ENCODE measurements at regions not wholly inside any gene's neighbourhood (a gene's known extent, or its start where the extent isn't known, plus 50 kb on each side); places are given as distances from the start of the nearest gene placed in this dataset.
"Not testable (repeated sequence)": the region's sequence is repeated elsewhere in the genome, so short reads cannot be mapped to it uniquely, and the experiment has no call there.

DNA sequence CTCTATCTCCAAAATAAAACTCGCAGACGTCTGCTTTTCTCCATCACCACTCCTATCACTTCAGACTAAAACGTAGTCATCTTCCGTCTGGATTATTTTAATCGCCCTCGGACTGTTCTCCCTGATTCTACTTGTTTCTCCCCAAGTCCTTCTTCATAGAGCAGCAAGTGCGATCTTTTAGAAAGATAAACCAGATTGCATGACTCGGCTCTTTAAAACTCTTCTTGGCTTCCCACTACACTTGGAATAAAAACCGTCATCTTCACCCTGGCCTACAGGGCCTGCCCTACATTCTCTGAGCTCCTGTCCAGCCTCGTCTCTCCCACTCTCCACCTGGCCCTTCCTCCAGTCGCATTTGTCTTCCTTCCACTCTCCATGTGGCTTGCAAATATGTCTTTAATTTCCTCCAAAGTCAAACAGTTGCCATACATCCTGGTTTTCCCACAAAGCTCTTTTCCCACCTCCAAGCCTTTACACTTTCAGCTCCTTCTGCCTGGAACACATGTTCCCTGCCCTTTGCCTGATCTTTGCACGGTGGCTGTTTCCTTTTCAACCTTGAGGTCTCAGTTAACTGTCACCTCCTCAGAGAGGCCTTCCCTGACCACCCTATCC is 70.5 kb upstream of the DHX40 start:
- no peaks in the 10 kb centered on the region for H3K4me1 ChIP-seq (ENCODE audit: control insufficient read depth, insufficient read depth, low read length)
- H3K36me3 ChIP-seq (ENCODE audit: control insufficient read depth, insufficient read depth, low read length) = no peaks in the 10 kb centered on the region
- 67% methylated on average over 2 of the region's 12 CpGs for WGBS (ENCODE audit: insufficient coverage, low lambda C conversion rate)
- no peaks in the 10 kb centered on the region for H3K27me3 ChIP-seq (ENCODE audit: control insufficient read depth, insufficient read depth, low read length)
- no peak for DNase-seq
- peaks cover 4% of the 10 kb centered on the region for H3K9me3 ChIP-seq (ENCODE audit: control insufficient read depth, low read depth, low read length)
- H3K4me3 ChIP-seq (ENCODE audit: low read length) = no peak overlapping the region
- H3K27ac ChIP-seq (ENCODE audit: low read length) = no peak overlapping the region

DNA sequence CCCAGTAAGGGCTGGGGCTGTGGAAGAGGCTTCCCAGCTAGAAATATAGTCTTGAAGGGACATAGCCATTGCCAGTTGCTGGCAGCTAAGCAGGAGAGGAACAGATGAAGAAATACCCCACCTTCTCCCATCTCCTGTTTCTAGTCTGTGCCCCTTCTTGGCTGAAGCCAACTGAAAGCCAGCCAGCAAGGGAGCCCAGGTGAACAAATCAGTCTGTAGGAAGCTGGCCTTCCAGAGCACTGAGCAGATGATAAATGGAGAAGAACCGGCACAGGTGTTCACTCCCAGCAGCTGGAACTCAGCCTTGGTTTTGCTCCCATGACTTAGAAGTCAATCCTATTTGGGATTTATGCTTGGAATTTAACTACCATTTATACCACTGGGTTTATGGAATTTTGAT is 69.2 kb upstream of the DHX40 start:
- Histone ChIP-seq H3K27ac (ENCODE audit: low read length) (no peak overlapping the region), H3K27me3 (ENCODE audit: control insufficient read depth, insufficient read depth, low read length) (no peaks in the 10 kb centered on the region), H3K4me3 (ENCODE audit: low read length) (no peak overlapping the region), H3K4me1 (ENCODE audit: control insufficient read depth, insufficient read depth, low read length) (no peaks in the 10 kb centered on the region), H3K36me3 (ENCODE audit: control insufficient read depth, insufficient read depth, low read length) (no peaks in the 10 kb centered on the region), H3K9me3 (ENCODE audit: control insufficient read depth, low read depth, low read length) (peaks cover 6% of the 10 kb centered on the region)
- WGBS (ENCODE audit: insufficient coverage, low lambda C conversion rate) = no CpG with 5 or more reads among the region's 1 CpG
- no peak for DNase-seq

- H3K27ac ChIP-seq (ENCODE audit: low read length) = no peak overlapping the region
- no peaks in the 10 kb centered on the region for H3K27me3 ChIP-seq (ENCODE audit: control insufficient read depth, insufficient read depth, low read length)
- WGBS (ENCODE audit: insufficient coverage, low lambda C conversion rate) = 100% methylated on average over 1 of the region's 4 CpGs
- H3K4me3 ChIP-seq (ENCODE audit: low read length) = no peak overlapping the region
- no peak for DNase-seq
- H3K9me3 ChIP-seq (ENCODE audit: control insufficient read depth, low read depth, low read length) = peaks cover 6% of the 10 kb centered on the region
- no peaks in the 10 kb centered on the region for H3K36me3 ChIP-seq (ENCODE audit: control insufficient read depth, insufficient read depth, low read length)
- H3K4me1 ChIP-seq (ENCODE audit: control insufficient read depth, insufficient read depth, low read length) = no peaks in the 10 kb centered on the region
These were observed 66.7 kb upstream of the DHX40 start for GRCh38 chr17:59498530-59499307.

- H3K4me1 ChIP-seq (ENCODE audit: control insufficient read depth, insufficient read depth, low read length); H3K9me3 ChIP-seq (ENCODE audit: control insufficient read depth, low read depth, low read length); H3K4me3 ChIP-seq (ENCODE audit: low read length); DNase-seq; H3K27me3 ChIP-seq (ENCODE audit: control insufficient read depth, insufficient read depth, low read length); H3K27ac ChIP-seq (ENCODE audit: low read length); H3K36me3 ChIP-seq (ENCODE audit: control insufficient read depth, insufficient read depth, low read length): not testable (repeated sequence)
- WGBS (ENCODE audit: insufficient coverage, low lambda C conversion rate) = no CpG with 5 or more reads among the region's 41 CpGs
These were observed 65.2 kb upstream of the DHX40 start for GRCh38 chr17:59500086-59500655.

DNA sequence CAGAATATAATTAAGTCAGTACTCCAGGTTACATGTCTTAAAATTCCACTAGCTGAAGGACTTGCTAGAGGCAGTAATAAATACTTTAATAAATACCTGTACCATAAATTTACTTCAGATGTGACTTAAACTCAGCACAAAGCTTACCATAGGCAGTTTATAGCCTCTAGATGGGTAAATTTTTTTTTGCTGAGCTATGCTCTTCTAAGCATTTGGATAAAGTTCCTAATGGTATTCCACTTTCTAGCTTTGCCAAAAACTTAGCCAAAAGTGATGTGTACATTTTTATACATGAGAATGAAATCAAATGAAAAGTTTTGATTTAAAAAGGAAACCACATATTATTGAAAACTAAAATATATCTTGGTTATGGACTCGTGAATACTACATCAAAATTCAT is 63.7 kb upstream of the DHX40 start:
- no CpG with 5 or more reads among the region's 1 CpG for WGBS (ENCODE audit: insufficient coverage, low lambda C conversion rate)
- no peaks in the 10 kb centered on the region for H3K4me1 ChIP-seq (ENCODE audit: control insufficient read depth, insufficient read depth, low read length)
- no peak overlapping the region for H3K27ac ChIP-seq (ENCODE audit: low read length)
- H3K4me3 ChIP-seq (ENCODE audit: low read length) = no peak overlapping the region
- H3K27me3 ChIP-seq (ENCODE audit: control insufficient read depth, insufficient read depth, low read length) = no peaks in the 10 kb centered on the region
- no peaks in the 10 kb centered on the region for H3K36me3 ChIP-seq (ENCODE audit: control insufficient read depth, insufficient read depth, low read length)
- H3K9me3 ChIP-seq (ENCODE audit: control insufficient read depth, low read depth, low read length) = peaks cover 6% of the 10 kb centered on the region
- DNase-seq = no peak

DNA sequence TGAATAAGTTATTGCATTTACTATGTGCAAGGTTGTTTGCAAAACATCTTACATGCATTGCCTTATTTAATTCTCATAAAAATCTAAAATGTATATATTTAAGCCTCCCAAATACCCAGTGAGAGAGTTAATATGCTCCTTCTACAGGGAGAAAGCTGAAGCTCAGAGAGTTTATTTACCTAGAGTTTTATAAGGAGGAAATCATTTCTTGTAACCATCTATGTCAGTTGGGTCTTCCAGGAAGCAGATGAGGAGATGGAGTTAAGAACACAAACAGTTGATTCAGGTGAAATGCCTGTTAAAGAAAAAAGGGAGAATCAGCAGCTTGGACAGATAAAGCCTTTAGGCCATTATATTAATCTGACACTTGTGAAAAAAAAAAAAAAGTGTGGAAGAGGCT is 62.6 kb upstream of the DHX40 start:
- H3K27me3 ChIP-seq (ENCODE audit: control insufficient read depth, insufficient read depth, low read length) = no peaks in the 10 kb centered on the region
- no peak for DNase-seq
- H3K27ac ChIP-seq (ENCODE audit: low read length) = no peak overlapping the region
- no peaks in the 10 kb centered on the region for H3K4me1 ChIP-seq (ENCODE audit: control insufficient read depth, insufficient read depth, low read length)
- no peaks in the 10 kb centered on the region for H3K36me3 ChIP-seq (ENCODE audit: control insufficient read depth, insufficient read depth, low read length)
- no peak overlapping the region for H3K4me3 ChIP-seq (ENCODE audit: low read length)
- peaks cover 6% of the 10 kb centered on the region for H3K9me3 ChIP-seq (ENCODE audit: control insufficient read depth, low read depth, low read length)

GRCh38 chr17:59503500-59503899 is 61.9 kb upstream of the DHX40 start:
- no peak for DNase-seq
- peaks cover 6% of the 10 kb centered on the region for H3K9me3 ChIP-seq (ENCODE audit: control insufficient read depth, low read depth, low read length)
- no peaks in the 10 kb centered on the region for H3K27me3 ChIP-seq (ENCODE audit: control insufficient read depth, insufficient read depth, low read length)
- H3K4me1 ChIP-seq (ENCODE audit: control insufficient read depth, insufficient read depth, low read length) = no peaks in the 10 kb centered on the region
- H3K27ac ChIP-seq (ENCODE audit: low read length) = no peak overlapping the region
- H3K36me3 ChIP-seq (ENCODE audit: control insufficient read depth, insufficient read depth, low read length) = no peaks in the 10 kb centered on the region
- no CpG with 5 or more reads among the region's 3 CpGs for WGBS (ENCODE audit: insufficient coverage, low lambda C conversion rate)
- H3K4me3 ChIP-seq (ENCODE audit: low read length) = no peak overlapping the region

DNA sequence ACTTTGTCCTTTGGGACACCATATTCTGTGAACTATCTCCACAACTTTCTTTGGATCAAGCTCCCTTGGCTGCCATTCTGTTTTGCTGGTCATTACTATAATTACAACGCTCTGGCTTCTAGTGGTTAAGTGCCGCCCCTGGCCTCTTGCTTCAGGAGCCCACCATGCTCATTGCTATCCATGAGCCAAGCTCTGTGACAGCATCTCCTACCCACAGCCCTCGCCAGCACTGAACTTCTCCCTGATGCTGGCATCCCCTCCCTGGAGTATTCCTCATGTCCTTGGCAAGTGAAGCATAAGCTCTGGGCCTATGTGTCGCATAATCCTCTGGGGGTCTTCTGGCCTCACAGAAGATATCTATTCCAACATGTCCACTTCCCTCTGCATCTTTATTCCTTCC is 60.6 kb upstream of the DHX40 start:
- no peaks in the 10 kb centered on the region for H3K36me3 ChIP-seq (ENCODE audit: control insufficient read depth, insufficient read depth, low read length)
- H3K27ac ChIP-seq (ENCODE audit: low read length) = no peak overlapping the region
- H3K9me3 ChIP-seq (ENCODE audit: control insufficient read depth, low read depth, low read length) = peaks cover 2% of the 10 kb centered on the region
- no peak overlapping the region for H3K4me3 ChIP-seq (ENCODE audit: low read length)
- 100% methylated on average over 2 of the region's 4 CpGs for WGBS (ENCODE audit: insufficient coverage, low lambda C conversion rate)
- no peaks in the 10 kb centered on the region for H3K4me1 ChIP-seq (ENCODE audit: control insufficient read depth, insufficient read depth, low read length)
- H3K27me3 ChIP-seq (ENCODE audit: control insufficient read depth, insufficient read depth, low read length) = no peaks in the 10 kb centered on the region
- no peak for DNase-seq

DNA sequence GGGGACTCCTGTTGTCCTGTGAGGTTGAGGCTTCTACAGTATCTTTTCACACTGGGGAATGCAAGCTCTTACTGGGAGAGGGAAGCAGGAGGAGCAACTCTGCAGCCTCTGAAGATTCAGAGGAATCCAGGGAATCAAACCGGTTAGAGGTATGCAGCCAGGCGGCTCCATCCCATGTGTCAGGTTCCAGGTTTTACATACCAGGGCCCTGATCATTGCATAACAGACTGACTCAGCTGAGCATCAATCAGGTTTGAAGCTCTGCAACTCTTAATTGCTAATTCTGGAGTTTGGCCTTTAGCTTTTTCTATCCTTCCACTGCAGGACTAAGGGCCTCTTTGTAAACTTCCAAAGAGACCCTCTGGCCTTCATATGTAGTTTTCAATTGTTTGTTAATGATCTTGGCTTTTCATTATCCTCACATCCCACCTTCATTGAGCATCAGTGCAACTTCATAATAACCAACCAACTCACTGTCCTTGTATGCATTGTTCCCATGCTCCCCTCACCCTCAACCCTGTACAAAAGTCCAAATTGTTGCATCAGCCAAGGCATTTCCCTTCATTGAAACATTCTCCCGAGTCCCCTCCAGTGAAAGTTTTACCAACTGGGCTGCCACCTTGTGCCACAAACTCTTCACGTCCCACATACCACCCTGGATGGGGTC is 59.7 kb upstream of the DHX40 start:
- no peak for DNase-seq
- H3K27ac ChIP-seq (ENCODE audit: low read length) = no peak overlapping the region
- H3K4me1 ChIP-seq (ENCODE audit: control insufficient read depth, insufficient read depth, low read length) = no peaks in the 10 kb centered on the region
- no peaks in the 10 kb centered on the region for H3K27me3 ChIP-seq (ENCODE audit: control insufficient read depth, insufficient read depth, low read length)
- WGBS (ENCODE audit: insufficient coverage, low lambda C conversion rate) = no CpG with 5 or more reads among the region's 4 CpGs
- H3K36me3 ChIP-seq (ENCODE audit: control insufficient read depth, insufficient read depth, low read length) = no peaks in the 10 kb centered on the region
- no peaks in the 10 kb centered on the region for H3K9me3 ChIP-seq (ENCODE audit: control insufficient read depth, low read depth, low read length)
- H3K4me3 ChIP-seq (ENCODE audit: low read length) = no peak overlapping the region

GRCh38 chr17:59506894-59507726 is 58.3 kb upstream of the DHX40 start:
- Histone ChIP-seq H3K4me1 (ENCODE audit: control insufficient read depth, insufficient read depth, low read length) (no peaks in the 10 kb centered on the region), H3K36me3 (ENCODE audit: control insufficient read depth, insufficient read depth, low read length) (no peaks in the 10 kb centered on the region), H3K9me3 (ENCODE audit: control insufficient read depth, low read depth, low read length) (no peaks in the 10 kb centered on the region), H3K27me3 (ENCODE audit: control insufficient read depth, insufficient read depth, low read length) (no peaks in the 10 kb centered on the region), H3K27ac (ENCODE audit: low read length) (no peak overlapping the region), H3K4me3 (ENCODE audit: low read length) (no peak overlapping the region)
- 100% methylated on average over 2 of the region's 9 CpGs for WGBS (ENCODE audit: insufficient coverage, low lambda C conversion rate)
- no peak for DNase-seq

Data from large intestine (tissue), 3 donors.